ENCODE measurements at regions not wholly inside any gene's neighbourhood (a gene's known extent, or its start where the extent isn't known, plus 50 kb on each side); places are given as distances from the start of the nearest gene placed in this dataset.

- DNase-seq (ENCODE audit: low read depth in 4 of 4, low spot score in 2 of 4): no peak
Measured at GRCh38 chr1:78792756-78793155, 143.1 kb downstream of the IFI44 start.

DNA sequence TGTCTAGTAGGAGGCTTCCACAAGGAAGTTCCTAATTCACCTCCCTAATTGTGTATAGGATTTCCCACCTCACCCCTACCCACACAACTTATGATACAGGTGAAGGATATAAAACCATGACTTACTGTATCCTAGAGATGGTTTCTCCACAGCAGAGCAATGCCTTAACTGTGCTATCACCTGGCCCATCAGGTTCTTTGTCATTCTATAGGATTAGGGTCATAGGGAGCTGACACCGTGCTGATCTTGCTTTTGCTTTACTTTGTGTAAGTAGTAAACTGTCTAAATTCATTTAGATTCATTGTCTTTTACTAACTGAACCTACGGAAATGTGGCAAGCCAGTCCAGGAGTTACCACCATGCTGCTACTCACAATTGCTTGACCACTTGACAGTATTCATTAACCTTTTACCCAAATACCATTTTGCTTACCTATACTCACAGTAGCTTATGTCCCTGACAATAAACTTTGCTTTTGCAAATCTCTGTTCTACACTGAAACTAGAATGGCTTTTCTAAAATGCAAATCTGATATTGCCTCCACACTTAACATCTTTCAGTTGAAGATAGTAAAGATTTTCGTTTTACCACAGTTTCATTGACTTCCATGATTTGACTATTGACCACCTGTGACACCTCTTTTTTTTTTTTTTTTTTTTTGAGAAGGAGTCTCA, 147.6 kb downstream of the IFI44 start:
- DNase-seq (ENCODE audit: low read depth in 4 of 4, low spot score in 2 of 4): no peak

- DNase-seq (ENCODE audit: low read depth in 4 of 4, low spot score in 2 of 4): no peak
Measured at GRCh38 chr1:78799926-78800325, 150.3 kb downstream of the IFI44 start.

DNA sequence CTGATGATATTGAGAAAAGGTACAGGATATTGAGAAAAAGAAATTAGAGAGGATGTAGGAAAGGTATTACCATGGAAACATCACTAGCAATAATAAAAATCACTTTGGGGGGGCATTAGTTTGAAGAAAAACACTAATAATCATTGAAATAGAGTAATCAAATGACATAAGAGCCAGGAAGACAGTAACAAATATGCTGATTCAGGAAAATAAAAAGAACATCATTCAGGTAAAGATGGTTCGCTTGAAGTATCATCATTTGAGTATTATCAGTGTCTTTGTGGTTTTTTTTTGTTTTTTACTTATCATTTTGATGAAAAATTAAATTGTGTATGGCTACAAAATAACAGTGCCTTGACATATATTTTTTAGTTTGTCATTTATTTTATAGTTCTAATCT, 164.5 kb downstream of the IFI44 start:
- DNase-seq (ENCODE audit: low read depth in 4 of 4, low spot score in 2 of 4): no peak

GRCh38 chr1:78825561-78825960, 175.9 kb downstream of the IFI44 start:
- DNase-seq (ENCODE audit: low read depth in 4 of 4, low spot score in 2 of 4): no peak

GRCh38 chr1:78829644-78830043, 176.9 kb downstream of the ADGRL4 start:
- no peak for DNase-seq (ENCODE audit: low read depth in 4 of 4, low spot score in 2 of 4)

DNA sequence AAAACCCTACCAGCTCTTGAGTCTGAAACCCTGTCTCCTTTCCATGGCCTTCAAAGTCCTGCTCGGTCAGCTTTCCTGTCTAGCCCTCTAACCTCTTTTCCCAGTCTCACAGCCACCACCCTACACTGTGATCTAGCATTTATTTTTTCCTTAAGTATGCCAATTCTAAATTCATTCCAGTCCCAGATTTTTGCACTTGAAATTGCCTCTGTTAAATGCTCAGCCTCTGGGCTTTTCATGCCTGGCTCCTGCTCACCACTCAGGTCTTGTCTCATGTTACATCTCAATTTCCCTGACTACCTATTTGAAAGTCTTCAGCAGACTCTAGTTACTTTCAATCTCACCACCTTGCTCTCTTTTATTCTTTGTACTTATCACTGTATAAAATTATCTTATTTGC, 176.2 kb downstream of the ADGRL4 start:
- no peak for DNase-seq (ENCODE audit: low read depth in 4 of 4, low spot score in 2 of 4)

DNA sequence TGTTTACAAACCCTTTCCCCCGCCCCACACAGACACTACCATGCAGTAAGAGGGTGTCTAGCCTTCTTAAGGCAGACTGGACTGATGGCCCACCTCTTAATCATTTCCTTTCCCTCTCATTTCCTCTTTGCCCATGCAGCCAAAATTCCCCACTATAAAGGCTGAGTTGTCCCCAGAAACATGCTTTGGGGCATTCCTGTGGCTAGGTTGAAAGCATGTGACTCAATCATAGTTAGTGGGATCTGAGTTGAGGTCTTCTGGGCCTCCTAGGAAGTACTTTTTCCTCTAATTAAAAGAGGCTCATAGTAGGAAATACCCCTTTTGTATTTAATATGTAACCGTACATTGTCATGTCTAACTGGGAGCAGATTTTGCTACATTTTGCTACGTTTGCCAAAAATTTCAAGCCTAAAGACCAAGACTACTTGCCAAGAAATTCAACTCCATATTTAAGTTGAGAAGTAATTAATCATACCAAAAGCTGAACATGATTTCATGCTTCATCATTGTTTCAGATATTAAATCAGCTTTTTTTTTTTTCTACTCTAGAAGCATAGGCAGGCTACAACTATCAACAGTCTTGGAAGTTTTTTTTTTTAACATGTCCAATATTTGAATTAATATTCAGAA, 174.7 kb downstream of the ADGRL4 start:
- no peak for DNase-seq (ENCODE audit: low read depth in 4 of 4, low spot score in 2 of 4)

DNA sequence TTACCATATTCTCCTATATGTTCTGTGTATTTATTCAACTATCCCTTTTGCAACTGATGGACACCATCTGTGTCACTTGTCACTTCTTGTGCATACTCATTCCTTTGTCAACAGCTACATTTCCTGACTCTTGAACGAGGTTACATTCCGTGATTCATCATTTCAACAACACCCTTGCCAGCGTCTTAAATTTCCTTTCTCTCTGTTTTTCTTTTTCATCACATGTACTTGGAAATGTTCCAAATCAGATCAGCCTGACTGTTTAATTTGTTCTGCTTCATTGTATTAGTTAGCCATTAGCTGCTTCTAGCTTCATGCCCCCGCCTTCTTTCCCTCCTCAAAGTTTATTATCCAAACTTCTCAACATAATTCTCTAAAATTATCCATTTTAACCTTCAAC, 173.0 kb downstream of the ADGRL4 start:
- DNase-seq (ENCODE audit: low read depth in 4 of 4, low spot score in 2 of 4): peak in 2 of 4 donors; percentile 44 to 53

DNA sequence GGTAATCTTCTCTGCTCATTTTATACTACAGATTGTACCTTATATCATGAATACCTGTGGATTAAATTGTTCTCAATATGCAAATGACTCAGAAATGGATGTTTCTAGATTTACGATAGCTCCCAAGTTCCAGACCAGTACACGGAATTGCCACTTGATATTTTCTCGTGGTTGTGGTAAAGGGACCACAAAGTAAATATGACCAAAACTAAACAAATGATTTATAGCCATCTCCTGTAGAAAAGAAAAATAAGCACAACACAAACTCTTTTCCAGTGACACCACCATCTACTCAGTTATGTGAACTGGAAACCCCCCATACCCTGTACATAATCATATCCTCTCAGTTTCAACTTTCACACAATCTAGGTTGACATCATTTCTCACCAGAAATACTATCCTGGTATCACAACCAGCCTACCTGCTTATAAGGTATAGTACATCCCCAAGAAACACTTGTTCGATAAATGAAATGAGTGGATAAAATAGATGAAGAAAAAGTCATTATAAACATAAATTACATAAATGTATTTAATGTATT, 172.3 kb downstream of the ADGRL4 start:
- no peak for DNase-seq (ENCODE audit: low read depth in 4 of 4, low spot score in 2 of 4)

DNA sequence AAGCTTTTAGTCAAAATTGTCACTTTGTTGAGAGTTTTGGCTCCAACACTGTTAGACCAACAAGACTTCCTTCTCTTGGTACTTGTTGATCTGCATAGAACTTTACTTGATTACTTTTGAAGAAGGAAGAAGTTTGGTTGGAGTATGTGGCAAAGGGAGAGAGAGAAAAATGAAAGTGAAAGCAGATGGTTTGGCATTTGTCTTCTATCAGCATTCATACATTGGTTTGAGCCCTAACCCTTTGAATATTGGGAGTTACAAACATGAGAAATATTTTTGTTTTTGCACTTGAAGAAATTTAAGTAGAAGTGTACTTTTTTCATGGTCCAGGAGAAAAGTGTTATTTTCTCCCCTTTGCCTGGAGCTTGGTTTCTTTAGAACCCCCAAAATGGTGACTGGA, 169.8 kb downstream of the ADGRL4 start:
- DNase-seq (ENCODE audit: low read depth in 4 of 4, low spot score in 2 of 4): no peak

- peak in 1 of 4 donors; percentile 26 for DNase-seq (ENCODE audit: low read depth in 4 of 4, low spot score in 2 of 4)
Measured at GRCh38 chr1:78839704-78840277, 166.7 kb downstream of the ADGRL4 start.
